Activated CD4-positive, CD25-positive, alpha-beta regulatory T cell treated with anti-CD3 and anti-CD28 coated beads, Interleukin-2, amount 50 U/mL, for 24 hours (primary cell): ENCODE measurements at regions not wholly inside any gene's neighbourhood (a gene's known extent, or its start where the extent isn't known, plus 50 kb on each side); places are given as distances from the start of the nearest gene placed in this dataset.
"Not testable (repeated sequence)": the region's sequence is repeated elsewhere in the genome, so short reads cannot be mapped to it uniquely, and the experiment has no call there.

Experiments
- ATAC-seq, 2 donors: fragments of 150-1000 bp; cut with Tn5 transposase; one replicate each; pipeline ENCODE4 v1.10.0; 2021; ENCODE audit warnings: mild to moderate bottlenecking in 1 of 2, moderate library complexity in 1 of 2

- no peak for ATAC-seq
These were observed 115.7 kb upstream of the KLHL1 start for GRCh38 chr13:70223911-70224310.

- no peak for ATAC-seq
These were observed 114.7 kb upstream of the KLHL1 start for GRCh38 chr13:70222926-70223325.

DNA sequence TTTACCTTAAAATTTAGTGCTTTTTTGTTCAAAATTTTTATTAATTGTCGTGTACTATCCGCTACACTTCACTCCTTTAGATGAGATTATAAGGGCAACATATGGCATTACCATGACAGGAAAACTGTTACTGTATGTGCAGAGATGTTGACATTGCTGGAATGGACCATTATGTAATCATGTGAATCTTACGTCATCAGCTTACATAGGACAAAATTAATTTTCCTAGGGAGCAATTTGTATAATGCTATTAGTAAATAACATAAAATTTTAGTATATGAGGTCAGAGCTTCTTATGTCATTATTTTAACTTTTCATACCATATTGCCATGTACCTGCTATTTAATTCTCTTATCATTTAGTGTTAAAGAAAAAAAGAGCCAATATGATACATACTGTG, 110.4 kb upstream of the KLHL1 start:
- ATAC-seq: no peak

- not testable (repeated sequence) for ATAC-seq
These were observed 100.7 kb upstream of the KLHL1 start for GRCh38 chr13:70208968-70209367.

DNA sequence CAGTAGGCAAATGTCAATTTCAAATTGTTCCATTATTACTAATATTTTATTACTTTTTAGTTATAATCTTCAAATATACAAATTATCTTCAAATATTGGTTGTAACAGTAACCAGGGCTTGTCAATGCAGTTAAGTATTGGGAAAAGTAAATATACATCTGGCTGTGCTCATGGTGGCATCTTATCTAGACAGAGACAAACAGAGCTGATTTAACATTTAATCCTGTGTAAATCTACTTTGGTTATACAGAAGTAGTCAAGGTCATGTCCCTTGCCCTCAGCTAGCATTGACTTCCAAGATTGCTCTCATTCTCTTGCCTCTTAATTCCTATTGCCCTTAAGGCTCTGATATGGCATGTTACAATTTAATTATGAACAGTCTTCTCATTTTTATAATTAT, 98.4 kb upstream of the KLHL1 start:
- ATAC-seq: no peak

DNA sequence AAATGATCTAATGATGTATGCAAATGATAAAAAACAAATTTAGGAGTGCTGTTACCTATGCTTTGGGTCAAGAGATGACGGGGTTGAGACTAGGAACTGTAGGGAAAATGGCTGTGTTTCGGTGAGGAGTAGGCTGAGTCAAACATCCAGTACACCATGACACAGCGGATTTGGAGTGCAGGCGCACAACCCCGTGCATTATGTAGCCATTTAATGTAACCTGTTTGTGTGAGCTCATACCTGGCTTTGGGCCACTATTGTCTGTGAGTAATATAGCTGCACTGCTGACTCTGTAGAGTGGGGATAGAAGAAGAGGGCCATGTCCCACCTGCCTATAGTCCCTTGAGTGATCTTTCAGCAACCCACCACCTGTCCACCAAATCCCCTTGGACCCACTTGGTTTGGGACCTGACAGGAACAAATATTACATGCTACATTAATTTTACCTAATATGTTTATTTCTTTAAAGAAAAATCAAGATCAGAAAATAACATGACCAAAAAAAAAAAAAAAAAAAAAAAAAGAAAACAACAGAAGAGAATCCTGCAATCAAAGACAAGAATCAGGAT, 95.5 kb upstream of the KLHL1 start:
- no peak for ATAC-seq

DNA sequence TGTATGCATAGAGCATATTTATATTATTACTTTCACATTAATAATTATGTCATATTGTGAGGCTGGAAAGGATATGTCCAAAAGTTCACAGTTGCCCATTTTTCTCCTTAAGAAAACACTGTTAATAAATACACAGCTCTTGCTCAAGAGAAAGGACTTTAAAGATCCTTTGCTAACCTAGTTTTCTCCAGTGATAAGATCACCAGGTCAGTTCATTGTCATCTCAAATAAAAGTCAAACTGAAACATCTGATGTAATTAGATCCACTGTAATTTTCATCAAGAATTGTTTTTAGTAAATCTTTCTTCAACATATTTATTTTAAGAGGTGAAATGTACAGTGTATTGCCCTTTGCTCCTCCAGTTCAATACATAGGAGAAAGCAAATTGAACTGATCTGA, 82.8 kb upstream of the KLHL1 start:
- ATAC-seq: no peak

DNA sequence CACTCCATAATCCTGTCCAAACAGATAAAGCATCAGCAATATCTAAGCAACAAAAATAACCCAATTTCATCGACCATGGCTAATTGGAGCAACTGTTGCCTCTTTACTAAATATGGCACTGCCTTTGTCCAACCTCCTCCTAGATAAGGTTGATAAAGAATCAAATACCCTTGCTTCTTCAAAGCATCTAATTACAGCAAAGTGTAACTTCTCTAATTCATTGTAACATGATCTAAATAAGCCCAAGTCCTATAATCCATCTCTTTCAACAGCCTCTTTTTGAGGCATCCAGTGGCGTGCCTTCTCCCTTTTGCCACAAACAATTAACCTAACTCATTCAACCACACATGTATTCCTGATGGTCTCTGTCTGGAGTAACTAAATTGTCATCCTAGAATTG, 81.7 kb upstream of the KLHL1 start:
- ATAC-seq: no peak

DNA sequence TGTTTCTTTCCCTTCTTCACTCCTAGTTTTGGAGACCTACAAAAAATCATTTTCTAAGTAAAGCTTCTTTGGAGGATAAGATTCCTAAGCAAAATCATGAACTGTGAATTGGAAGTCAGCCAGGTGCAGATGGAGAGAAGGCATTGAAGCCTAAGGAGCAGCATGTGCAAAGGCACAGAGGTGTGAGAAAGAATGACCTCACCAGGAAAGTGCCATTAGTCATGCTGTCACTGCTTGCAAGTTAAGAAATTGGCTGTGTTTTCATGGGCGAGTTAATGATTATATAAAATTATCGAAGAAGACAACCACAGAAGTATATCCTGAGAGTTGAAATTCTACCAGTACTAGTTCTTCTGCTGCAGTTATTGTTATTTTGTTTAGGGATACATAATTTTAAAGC, 80.3 kb upstream of the KLHL1 start:
- ATAC-seq: no peak

DNA sequence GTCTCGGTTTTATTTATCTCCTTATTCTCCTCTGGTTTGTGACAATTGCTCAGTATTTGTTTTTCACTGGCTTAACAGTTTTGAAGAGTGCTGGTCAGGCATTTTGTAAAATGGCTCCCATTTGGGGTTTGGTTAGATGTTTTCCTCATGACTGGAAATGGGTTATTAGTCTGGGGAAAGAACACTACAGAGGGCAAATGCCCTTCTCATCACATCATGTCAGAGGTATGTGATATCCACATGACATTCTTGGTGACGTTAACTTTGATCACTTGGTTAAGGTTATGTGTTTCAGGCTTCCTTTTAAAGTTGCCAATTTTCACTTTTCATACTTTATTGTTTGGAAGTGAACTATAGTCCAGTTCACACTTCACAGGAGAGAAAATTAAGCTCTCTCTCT, 74.8 kb upstream of the KLHL1 start:
- ATAC-seq: no peak
